ENCODE measurements at regions not wholly inside any gene's neighbourhood (a gene's known extent, or its start where the extent isn't known, plus 50 kb on each side); places are given as distances from the start of the nearest gene placed in this dataset.

DNA sequence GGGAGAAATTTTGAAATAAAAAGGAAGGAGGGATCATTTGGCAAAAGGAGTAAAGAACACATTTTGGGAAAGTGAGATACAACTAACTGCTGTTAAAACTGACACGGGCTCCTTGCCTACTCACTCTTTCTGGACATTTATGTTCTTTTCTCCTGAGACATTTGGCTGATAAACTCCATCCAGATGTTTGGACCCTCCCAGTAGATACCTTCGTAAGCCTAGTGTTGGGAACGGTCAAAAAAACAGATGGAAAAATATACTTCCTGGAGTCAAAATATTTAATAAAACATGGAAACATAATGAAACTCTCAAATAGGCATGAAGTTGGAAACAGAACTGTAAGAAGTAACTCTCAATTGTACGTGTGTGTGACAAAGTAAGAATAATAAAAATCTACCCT is 360.1 kb upstream of the RIOK2 start (continued):
- TF ChIP-seq TOX (CRISPR knock-in tag; IDR thresholded peaks at IDR 0.05; ENCODE audit: borderline replicate concordance) (no peak), ARNTL (CRISPR knock-in tag; IDR thresholded peaks at IDR 0.05; ENCODE audit: borderline replicate concordance, low read depth) (no peak), ZNF70 (CRISPR knock-in tag; IDR thresholded peaks at IDR 0.05) (no peak), GLIS3 (CRISPR knock-in tag; IDR thresholded peaks at IDR 0.05) (no peak), PPARA (CRISPR knock-in tag; IDR thresholded peaks at IDR 0.05; ENCODE audit: borderline replicate concordance) (no peak), ISL1 (CRISPR knock-in tag; IDR thresholded peaks at IDR 0.05) (no peak), ZNF565 (CRISPR knock-in tag; conservative IDR thresholded peaks at IDR 0.05; ENCODE audit: low read depth) (no peak), ZFP30 (CRISPR knock-in tag; IDR thresholded peaks at IDR 0.05) (no peak), ZNF8 (CRISPR knock-in tag; IDR thresholded peaks at IDR 0.05) (no peak), TCF4 (CRISPR knock-in tag; IDR thresholded peaks at IDR 0.05; ENCODE audit: borderline replicate concordance) (no peak), ZFP3 (CRISPR knock-in tag; IDR thresholded peaks at IDR 0.05) (no peak)

GRCh38 chr5:97544240-97544639 is 361.2 kb upstream of the RIOK2 start:
- no peak for ATAC-seq
- TF ChIP-seq TOX (CRISPR knock-in tag; IDR thresholded peaks at IDR 0.05; ENCODE audit: borderline replicate concordance) (no peak), ESRRG (CRISPR knock-in tag; IDR thresholded peaks at IDR 0.05) (no peak), CREB5 (CRISPR knock-in tag; IDR thresholded peaks at IDR 0.05; ENCODE audit: low read depth) (no peak), GLIS3 (CRISPR knock-in tag; IDR thresholded peaks at IDR 0.05) (no peak), ISL1 (CRISPR knock-in tag; IDR thresholded peaks at IDR 0.05) (no peak), ZNF565 (CRISPR knock-in tag; conservative IDR thresholded peaks at IDR 0.05; ENCODE audit: low read depth) (no peak), ARNTL (CRISPR knock-in tag; IDR thresholded peaks at IDR 0.05; ENCODE audit: borderline replicate concordance, low read depth) (no peak), PPARA (CRISPR knock-in tag; IDR thresholded peaks at IDR 0.05; ENCODE audit: borderline replicate concordance) (no peak), ZNF70 (CRISPR knock-in tag; IDR thresholded peaks at IDR 0.05) (no peak), POU6F1 (CRISPR knock-in tag; IDR thresholded peaks at IDR 0.05; ENCODE audit: borderline replicate concordance, low read depth) (no peak), TCF4 (CRISPR knock-in tag; IDR thresholded peaks at IDR 0.05; ENCODE audit: borderline replicate concordance) (no peak), ZNF8 (CRISPR knock-in tag; IDR thresholded peaks at IDR 0.05) (no peak), SNAI2 (CRISPR knock-in tag; IDR thresholded peaks at IDR 0.05) (no peak), ZC3H10 (CRISPR knock-in tag; IDR thresholded peaks at IDR 0.05) (no peak), TSHZ2 (CRISPR knock-in tag; IDR thresholded peaks at IDR 0.05) (no peak), BACH2 (CRISPR knock-in tag; IDR thresholded peaks at IDR 0.05; ENCODE audit: borderline replicate concordance) (no peak), ZFP30 (CRISPR knock-in tag; IDR thresholded peaks at IDR 0.05) (no peak)
- TF ChIP-seq, protein P1, sequence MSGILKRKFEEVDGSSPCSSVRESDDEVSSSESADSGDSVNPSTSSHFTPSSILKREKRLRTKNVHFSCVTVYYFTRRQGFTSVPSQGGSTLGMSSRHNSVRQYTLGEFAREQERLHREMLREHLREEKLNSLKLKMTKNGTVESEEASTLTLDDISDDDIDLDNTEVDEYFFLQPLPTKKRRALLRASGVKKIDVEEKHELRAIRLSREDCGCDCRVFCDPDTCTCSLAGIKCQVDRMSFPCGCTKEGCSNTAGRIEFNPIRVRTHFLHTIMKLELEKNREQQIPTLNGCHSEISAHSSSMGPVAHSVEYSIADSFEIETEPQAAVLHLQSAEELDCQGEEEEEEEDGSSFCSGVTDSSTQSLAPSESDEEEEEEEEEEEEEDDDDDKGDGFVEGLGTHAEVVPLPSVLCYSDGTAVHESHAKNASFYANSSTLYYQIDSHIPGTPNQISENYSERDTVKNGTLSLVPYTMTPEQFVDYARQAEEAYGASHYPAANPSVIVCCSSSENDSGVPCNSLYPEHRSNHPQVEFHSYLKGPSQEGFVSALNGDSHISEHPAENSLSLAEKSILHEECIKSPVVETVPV (CRISPR knock-in tag; IDR thresholded peaks at IDR 0.05) = no peak
- TF ChIP-seq, protein P2, sequence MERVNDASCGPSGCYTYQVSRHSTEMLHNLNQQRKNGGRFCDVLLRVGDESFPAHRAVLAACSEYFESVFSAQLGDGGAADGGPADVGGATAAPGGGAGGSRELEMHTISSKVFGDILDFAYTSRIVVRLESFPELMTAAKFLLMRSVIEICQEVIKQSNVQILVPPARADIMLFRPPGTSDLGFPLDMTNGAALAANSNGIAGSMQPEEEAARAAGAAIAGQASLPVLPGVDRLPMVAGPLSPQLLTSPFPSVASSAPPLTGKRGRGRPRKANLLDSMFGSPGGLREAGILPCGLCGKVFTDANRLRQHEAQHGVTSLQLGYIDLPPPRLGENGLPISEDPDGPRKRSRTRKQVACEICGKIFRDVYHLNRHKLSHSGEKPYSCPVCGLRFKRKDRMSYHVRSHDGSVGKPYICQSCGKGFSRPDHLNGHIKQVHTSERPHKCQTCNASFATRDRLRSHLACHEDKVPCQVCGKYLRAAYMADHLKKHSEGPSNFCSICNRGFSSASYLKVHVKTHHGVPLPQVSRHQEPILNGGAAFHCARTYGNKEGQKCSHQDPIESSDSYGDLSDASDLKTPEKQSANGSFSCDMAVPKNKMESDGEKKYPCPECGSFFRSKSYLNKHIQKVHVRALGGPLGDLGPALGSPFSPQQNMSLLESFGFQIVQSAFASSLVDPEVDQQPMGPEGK (CRISPR knock-in tag; IDR thresholded peaks at IDR 0.05; ENCODE audit: borderline replicate concordance) = no peak

GRCh38 chr5:97544678-97545077 is 361.6 kb upstream of the RIOK2 start:
- TF ChIP-seq ZNF565 (CRISPR knock-in tag; conservative IDR thresholded peaks at IDR 0.05; ENCODE audit: low read depth) (no peak), ZNF8 (CRISPR knock-in tag; IDR thresholded peaks at IDR 0.05) (no peak), SNAI2 (CRISPR knock-in tag; IDR thresholded peaks at IDR 0.05) (no peak), POU6F1 (CRISPR knock-in tag; IDR thresholded peaks at IDR 0.05; ENCODE audit: borderline replicate concordance, low read depth) (no peak), ZNF70 (CRISPR knock-in tag; IDR thresholded peaks at IDR 0.05) (no peak), ISL1 (CRISPR knock-in tag; IDR thresholded peaks at IDR 0.05) (no peak)
- no peak for ATAC-seq
